Heart left ventricle (tissue), 16 donors: ENCODE measurements at regions not wholly inside any gene's neighbourhood (a gene's known extent, or its start where the extent isn't known, plus 50 kb on each side); places are given as distances from the start of the nearest gene placed in this dataset.

ENCODE experiments used
- ATAC-seq, 4 donors: fragments of 200-7000 bp; cut with Tn5 transposase; one replicate each; pipeline ENCODE4 v1.9.1; 2020 to 2022; ENCODE audit warnings: moderate library complexity in 4 of 4, mild to moderate bottlenecking in 3 of 4, moderate number of reproducible peaks in 1 of 4
- DNase-seq, 5 donors: peaks; one replicate each; pipeline ENCODE4 v3.0.0-alpha.2; 2020
- H3K27ac ChIP-seq, 12 donors: fragments of 200-600 bp; sonication (generic) in 4 of 12; one replicate each; pipeline versions ENCODE4 v1.5.0 to v1.8.0; 2016 to 2022; ENCODE audit warnings: mild to moderate bottlenecking in 2 of 12
- H3K27me3 ChIP-seq, 9 donors: fragments of 200-600 bp; sonication (generic) in 2 of 9; one replicate each; pipeline versions ENCODE4 v1.5.1 to v1.8.0; 2016 to 2022; ENCODE audit warnings: mild to moderate bottlenecking in 3 of 9
- H3K36me3 ChIP-seq, 9 donors: fragments of 200-600 bp; sonication (generic) in 2 of 9; one replicate each; pipeline versions ENCODE4 v1.5.0 to v1.8.0; 2018 to 2022; ENCODE audit warnings: mild to moderate bottlenecking in 2 of 9
- H3K4me1 ChIP-seq, 12 donors: fragments of 200-600 bp; sonication (generic) in 4 of 12; one replicate each; pipeline versions ENCODE4 v1.5.0 to v1.8.0; 2016 to 2022; ENCODE audit warnings: mild to moderate bottlenecking in 3 of 12
- H3K4me3 ChIP-seq, 12 donors: fragments of 200-600 bp; sonication (generic) in 4 of 12; one replicate each; pipeline versions ENCODE4 v1.5.0 to v1.8.0; 2017 to 2022; ENCODE audit warnings: mild to moderate bottlenecking in 9 of 12, moderate library complexity in 4 of 12
- H3K9me3 ChIP-seq, 12 donors: fragments of 200-600 bp; sonication (generic) in 4 of 12; one replicate each; pipeline versions ENCODE4 v1.5.0 to v1.8.0; 2016 to 2022; ENCODE audit warnings: mild to moderate bottlenecking in 1 of 12
- POLR2A ChIP-seq, 2 donors: fragments of 450-650 bp; IDR thresholded peaks; one replicate each; pipeline ENCODE4 v1.6.1; 2017; ENCODE audit warnings: antibody characterized with exemption in 2 of 2, mild to moderate bottlenecking in 2 of 2, moderate library complexity in 2 of 2
- WGBS, 4 donors: extraction: QIAGEN DNeasy Blood & Tissue Kit in 2 of 4; methylation state at CpG; one replicate each; pipeline versions ENCODE4 v1.1.5 to v1.1.7; 2013 to 2018; 5-methylcytosine and 5-hydroxymethylcytosine counted together
- intact Hi-C, 10 donors: fragments of 100-400 bp; cut with DNase I; formaldehyde crosslinking; loops; one replicate each; pipeline versions ENCODE4 v1.11.1 to v1.14.2; 2022
- TF ChIP-seq, protein P1 (sequence below), 12 donors: fragments of 200-600 bp; sonication (generic) in 4 of 12; IDR thresholded peaks; one replicate each; pipeline versions ENCODE4 v1.5.0 to v1.8.0; 2018 to 2022; ENCODE audit warnings: antibody characterized with exemption in 12 of 12, mild to moderate bottlenecking in 5 of 12
- donor health status: ischemic (EF 13 %, LVEDD 7.1; RV severe dilation, severe dysfunction).
- donor health status: healthy with polysubstance abuse.
- donor health status: DM: no; HTN: yes; CAD: no.
- donor health status: DM: no; HTN: no; CAD: no.
- donor health status: ischemic (EF 25% LVEDD 6.9; RV normal size, moderate dysfunction).
- donor health status: ischemic (EF 25% LVEDD 5.7; RV mildly dilated, moderate dysfunction).
- donor health status: healthy.
- donor health status: DM: yes; HTN: yes; CAD: no.
- donor health status: ischemic (EF 35%, LVEDD 5.7; RV mildly dilated, moderate dysfunction).
- donor health status: nonischemic (EF 11% LVEDD 7.7; RV severe dilation, severe dysfunction).
- donor health status: DM: yes; HTN: yes; CAD: no.
- donor health status: PGD.
- donor health status: ischemic (EF 29% LVEDD 5.4; RV normal size, mild dysfunction).
- donor health status: nonischemic (EF 23%, LVEDD 6.1; RV moderate dilation, normal function).

DNA sequence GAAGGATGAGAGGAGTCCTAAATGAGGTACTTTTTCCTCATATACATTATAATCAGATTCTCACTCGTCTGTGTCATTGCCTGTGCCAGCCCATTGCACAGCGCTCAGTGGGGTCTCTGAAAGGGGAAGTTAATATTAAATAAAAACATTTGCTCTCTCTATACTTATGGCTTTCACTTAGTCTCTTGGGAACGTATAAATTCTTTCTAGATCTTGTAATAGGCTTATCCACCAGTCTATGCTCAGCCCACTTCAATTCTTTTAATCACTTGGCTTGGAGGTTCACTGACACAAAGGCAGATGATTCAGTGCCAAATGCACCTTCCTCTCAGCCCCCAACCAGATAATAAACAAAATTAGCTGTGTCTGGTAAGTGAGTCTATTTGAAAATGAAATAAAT lies 164.3 kb upstream of the OGFRL1 start:
- no peak for DNase-seq
- no peak overlapping the region for H3K27ac ChIP-seq
- 39 to 65% (median 54%) methylated on average over 3 of the region's 3 CpGs for WGBS, 4 donors
- ATAC-seq, result no peak
- H3K4me1 ChIP-seq, result no peaks in the 10 kb centered on the region
- peaks cover 0 to 31% (median 9%) of the 10 kb centered on the region in 12 donors for H3K9me3 ChIP-seq
- no peak overlapping the region for H3K4me3 ChIP-seq
- intact Hi-C loops, result no loop called here
- no peaks in the 10 kb centered on the region for H3K27me3 ChIP-seq
- TF ChIP-seq, protein P1, sequence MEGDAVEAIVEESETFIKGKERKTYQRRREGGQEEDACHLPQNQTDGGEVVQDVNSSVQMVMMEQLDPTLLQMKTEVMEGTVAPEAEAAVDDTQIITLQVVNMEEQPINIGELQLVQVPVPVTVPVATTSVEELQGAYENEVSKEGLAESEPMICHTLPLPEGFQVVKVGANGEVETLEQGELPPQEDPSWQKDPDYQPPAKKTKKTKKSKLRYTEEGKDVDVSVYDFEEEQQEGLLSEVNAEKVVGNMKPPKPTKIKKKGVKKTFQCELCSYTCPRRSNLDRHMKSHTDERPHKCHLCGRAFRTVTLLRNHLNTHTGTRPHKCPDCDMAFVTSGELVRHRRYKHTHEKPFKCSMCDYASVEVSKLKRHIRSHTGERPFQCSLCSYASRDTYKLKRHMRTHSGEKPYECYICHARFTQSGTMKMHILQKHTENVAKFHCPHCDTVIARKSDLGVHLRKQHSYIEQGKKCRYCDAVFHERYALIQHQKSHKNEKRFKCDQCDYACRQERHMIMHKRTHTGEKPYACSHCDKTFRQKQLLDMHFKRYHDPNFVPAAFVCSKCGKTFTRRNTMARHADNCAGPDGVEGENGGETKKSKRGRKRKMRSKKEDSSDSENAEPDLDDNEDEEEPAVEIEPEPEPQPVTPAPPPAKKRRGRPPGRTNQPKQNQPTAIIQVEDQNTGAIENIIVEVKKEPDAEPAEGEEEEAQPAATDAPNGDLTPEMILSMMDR (IDR thresholded peaks at IDR 0.05), result no peak
- TF ChIP-seq POLR2A (IDR thresholded peaks at IDR 0.05), result no peak
- no peaks in the 10 kb centered on the region for H3K36me3 ChIP-seq

- ATAC-seq, result no peak
- Histone ChIP-seq H3K36me3 (no peaks in the 10 kb centered on the region), H3K4me3 (no peak overlapping the region), H3K27ac (no peak overlapping the region), H3K27me3 (no peaks in the 10 kb centered on the region), H3K9me3 (peaks cover 0 to 23% (median 2%) of the 10 kb centered on the region in 12 donors), H3K4me1 (no peaks in the 10 kb centered on the region)
- intact Hi-C loops, result no loop called here
- TF ChIP-seq, protein P1 (IDR thresholded peaks at IDR 0.05), result no peak
- no peak for TF ChIP-seq POLR2A (IDR thresholded peaks at IDR 0.05)
- no peak for DNase-seq
These were observed 163.4 kb upstream of the OGFRL1 start for GRCh38 chr6:71125216-71125615.

GRCh38 chr6:71126506-71126905 lies 162.1 kb upstream of the OGFRL1 start:
- intact Hi-C loops, result no loop called here
- 26 to 45% (median 36%) methylated on average over 1 of the region's 1 CpG for WGBS, 4 donors
- TF ChIP-seq POLR2A (IDR thresholded peaks at IDR 0.05), result no peak
- TF ChIP-seq, protein P1 (IDR thresholded peaks at IDR 0.05), result no peak
- Histone ChIP-seq H3K4me3 (no peak overlapping the region), H3K9me3 (peaks cover 0 to 20% (median 0%) of the 10 kb centered on the region in 12 donors), H3K36me3 (no peaks in the 10 kb centered on the region), H3K4me1 (no peaks in the 10 kb centered on the region), H3K27ac (no peak overlapping the region), H3K27me3 (no peaks in the 10 kb centered on the region)
- no peak for ATAC-seq
- no peak for DNase-seq

DNA sequence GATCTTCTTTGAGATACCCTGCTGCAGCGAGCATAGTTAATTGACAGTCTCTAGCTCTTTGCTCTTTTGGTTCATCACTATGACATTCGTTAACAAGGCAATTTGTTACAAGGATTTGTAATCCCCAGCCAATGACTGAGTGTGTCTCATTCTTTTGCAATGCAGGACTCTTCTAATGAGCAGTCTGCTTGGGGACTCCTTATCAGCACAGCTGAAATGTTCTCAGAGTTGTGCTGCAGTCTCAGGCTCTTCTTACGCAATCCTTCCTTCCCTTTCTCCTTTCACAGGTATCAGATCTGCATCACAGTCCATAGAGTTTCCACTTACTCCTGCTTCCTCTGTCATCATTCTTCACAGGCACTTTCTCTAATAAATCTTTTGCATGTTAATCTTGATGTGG lies 161.2 kb upstream of the OGFRL1 start:
- no peak for DNase-seq
- H3K27me3 ChIP-seq, result no peaks in the 10 kb centered on the region
- intact Hi-C loops, result no loop called here
- no peak overlapping the region for H3K4me3 ChIP-seq
- 85 to 90% (median 88%) methylated on average over 3 of the region's 3 CpGs for WGBS, 4 donors
- peaks cover 0 to 19% (median 0%) of the 10 kb centered on the region in 12 donors for H3K9me3 ChIP-seq
- ATAC-seq, result no peak
- no peak overlapping the region for H3K27ac ChIP-seq
- H3K36me3 ChIP-seq, result no peaks in the 10 kb centered on the region
- TF ChIP-seq, protein P1 (IDR thresholded peaks at IDR 0.05), result no peak
- TF ChIP-seq POLR2A (IDR thresholded peaks at IDR 0.05), result no peak
- H3K4me1 ChIP-seq, result no peaks in the 10 kb centered on the region
